Fibroblast of skin of right biceps (primary cell): ENCODE measurements at regions not wholly inside any gene's neighbourhood (a gene's known extent, or its start where the extent isn't known, plus 50 kb on each side); places are given as distances from the start of the nearest gene placed in this dataset.

Source experiments
- DNase-seq: peaks from one replicate; pipeline ENCODE4 v3.0.0-alpha.2; 2013

DNA sequence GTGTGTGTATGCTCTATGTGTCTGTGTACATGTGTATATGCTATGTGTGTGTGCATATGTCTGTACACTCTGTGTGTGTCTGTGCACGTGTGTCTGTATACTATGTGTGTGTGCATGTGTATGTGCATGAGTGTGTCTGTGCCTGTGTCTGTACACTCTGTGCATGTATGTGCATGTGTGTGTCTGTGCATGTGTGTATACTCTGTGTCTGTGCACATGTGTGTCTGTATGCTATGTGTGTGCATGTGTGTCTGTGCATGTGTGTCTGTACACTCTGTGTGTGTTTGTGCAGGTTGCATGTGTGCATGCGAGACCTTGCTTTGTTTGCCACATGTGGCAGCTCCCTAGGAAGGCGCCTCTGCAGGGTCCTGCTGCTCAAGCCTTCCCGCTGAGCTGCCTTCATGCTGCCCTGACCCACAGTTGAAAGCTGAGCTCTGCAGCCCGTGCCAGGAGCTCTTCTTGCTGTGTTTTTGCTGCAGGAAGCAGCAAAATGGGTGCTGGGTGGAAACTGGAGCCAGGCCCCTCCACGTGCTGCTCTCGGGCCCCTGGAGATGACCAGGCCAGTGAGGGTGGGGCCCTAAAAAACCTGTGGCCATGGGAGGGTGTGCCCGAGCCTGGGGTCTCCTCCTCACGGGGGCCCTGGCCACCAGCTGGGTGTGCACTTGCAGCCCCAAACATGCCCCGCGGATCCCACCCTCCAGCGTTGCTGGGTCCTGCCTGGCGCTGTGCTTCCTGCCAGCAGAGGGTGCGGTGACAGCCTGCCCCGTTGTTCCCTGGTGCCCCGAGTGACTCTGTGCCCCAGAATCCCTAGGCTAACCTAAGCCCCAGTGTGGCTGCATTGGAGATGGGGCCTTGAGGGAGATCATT, 109.1 kb downstream of the DACT2 start:
- no peak for DNase-seq

DNA sequence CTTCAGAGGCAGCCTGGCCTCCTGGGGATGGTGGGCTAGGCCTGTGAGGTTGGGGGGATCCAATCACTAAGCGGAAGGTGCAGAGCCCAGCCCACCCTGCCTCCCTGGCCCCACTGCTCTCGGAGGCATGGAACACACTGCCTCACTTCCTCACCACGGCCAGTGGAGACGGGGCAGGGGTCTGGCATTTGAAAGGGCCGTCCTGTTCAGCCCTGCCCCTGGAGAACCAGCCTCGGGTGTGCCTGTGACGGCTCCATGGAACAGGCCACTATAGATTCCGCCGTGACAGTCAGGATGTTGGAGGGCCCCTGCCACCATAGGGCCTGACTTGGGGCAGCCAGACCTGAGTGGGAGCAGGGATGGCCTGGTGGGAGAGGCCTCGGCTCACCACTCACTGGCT, 110.2 kb downstream of the DACT2 start:
- DNase-seq: no peak

DNA sequence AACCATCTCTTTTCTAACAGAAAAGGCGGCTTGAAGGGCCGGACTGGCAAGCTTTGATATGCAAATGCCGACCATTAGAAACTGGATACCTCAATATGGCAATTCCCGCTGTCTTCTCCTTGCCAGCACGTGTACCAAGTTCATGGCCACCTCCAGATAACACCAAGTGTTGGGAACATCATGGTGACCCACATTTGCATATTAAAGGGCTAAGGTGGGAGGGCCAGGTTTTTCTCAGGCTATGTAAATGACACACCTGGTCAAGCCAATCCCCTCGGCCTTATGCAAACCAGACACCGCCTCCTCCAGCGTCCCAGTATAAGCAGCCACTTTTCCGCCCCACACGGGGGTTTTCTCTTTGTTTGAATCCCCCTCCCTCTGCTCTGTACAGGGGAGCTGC, 110.7 kb downstream of the DACT2 start:
- no peak for DNase-seq

DNA sequence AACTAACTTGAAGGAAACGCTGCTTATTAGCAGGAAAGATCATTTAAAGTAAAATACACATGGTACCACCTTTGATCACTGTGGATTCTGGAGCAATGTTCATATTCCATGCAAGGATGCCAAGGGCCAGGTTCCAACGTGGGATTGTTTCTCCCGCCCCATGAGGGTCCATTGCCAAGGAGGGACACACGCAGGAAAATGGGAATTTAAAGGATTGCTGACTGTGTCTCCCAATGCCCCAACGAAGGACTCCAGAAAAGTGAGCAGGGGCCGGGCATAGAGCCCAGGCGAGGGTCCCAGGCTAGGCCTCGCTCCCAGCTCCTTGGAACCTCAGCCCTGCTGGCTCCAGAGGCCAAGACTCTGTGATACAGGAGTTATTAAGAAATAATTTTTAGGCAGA, 111.2 kb downstream of the DACT2 start:
- no peak for DNase-seq

DNA sequence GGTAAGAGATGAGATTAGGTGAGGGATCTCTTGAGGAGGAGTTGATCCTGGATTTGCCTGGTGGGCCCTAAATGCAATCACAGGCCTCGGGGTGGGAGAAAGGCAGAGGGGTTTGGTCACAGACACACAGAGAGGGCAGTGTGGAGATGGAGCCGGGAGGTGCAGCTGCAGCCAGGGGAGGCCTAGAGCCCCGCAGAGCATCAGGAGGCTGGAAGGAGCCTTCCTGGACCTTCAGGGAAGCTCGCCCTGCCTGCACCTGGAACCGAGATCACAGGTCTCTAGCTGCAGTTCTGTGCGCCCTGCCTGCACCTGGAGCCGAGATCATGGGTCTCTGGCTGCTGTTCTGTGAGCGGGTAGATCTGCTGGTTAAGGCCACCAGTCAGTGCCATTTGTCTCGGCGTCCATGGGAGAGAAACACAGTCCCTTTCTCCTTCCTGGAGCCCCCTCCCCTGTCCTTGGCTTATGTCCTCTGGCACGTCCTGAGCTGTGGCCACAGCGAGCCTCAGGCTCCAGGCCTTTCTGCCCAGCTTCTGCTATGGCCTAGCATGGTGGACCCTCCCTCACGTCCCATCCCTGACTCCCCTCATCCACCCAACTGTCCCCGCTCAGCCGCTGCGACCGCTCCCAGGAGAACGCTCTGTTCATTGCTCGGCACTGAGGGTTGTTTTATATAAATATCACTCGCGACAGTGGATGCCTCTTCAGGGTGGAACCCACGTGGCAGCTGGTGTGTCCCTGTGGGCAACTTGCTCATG, 112.0 kb downstream of the DACT2 start:
- DNase-seq: no peak

DNA sequence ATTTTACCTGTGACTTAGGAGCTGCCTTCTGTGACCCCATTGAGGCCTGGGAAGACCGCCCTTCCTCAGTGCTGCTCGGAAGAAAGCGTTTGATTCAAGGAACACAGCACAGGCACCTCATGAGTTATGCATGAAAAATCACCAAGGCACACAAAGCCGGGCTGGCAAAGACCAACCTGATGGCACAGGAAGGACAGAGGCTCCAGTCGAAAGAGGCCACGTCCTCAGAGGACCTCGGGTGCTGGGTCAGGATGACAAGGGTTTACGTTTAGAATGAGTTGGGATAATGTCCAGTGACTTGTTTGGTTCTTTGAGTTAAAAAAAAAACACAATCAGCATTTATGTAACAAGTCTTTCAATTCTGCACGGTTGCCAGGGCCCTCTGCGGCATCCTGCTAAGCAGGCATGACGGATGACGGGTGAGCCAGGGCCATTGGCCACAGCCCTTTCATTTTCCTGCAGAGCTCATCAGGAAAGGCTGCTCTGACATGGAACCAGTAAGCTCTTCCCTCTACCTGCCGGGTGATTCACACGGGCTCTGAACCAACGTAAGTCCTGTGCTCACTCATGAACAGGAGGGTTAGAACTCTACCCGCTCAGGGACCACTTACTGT, 112.8 kb downstream of the DACT2 start:
- DNase-seq: no peak

DNA sequence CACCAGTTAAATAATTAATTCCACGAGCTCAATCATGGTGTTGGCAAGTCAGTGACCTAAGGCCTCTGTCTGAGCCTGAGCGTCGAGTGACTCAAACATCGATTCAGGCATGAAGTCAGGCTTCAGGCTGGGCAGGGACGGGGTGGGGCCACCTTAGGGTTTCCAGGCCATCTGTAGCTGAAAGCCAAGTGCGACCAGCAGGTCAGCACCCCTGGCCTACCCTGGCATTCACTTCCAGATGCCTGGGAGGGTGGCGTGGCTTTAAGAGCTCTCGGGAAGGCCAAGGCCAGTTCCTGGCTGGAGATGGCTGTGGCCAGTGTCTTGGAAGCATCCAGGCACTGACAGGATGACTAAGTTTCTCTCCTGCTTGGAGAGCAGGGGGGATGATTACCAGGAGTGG, 113.4 kb downstream of the DACT2 start:
- no peak for DNase-seq

DNA sequence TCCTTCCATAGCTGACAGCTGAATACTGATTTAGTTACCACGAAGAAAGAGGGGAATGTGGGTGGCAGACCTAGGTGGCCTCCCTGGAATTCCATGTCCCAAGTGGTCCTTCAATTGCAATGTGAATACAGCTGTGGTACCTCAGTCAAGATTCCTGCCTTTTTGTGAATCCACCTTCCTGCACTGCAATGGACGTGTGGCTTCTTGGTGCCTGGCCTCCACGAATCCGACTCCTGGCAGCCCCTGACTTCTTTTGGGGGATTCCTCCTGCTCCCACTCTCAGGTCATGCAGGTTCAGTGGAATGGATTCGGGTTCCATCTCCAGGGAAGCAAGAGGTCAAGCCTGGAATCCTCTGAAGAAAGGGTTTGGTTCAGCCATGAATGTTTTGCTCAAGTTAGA, 117.8 kb downstream of the DACT2 start:
- no peak for DNase-seq

DNA sequence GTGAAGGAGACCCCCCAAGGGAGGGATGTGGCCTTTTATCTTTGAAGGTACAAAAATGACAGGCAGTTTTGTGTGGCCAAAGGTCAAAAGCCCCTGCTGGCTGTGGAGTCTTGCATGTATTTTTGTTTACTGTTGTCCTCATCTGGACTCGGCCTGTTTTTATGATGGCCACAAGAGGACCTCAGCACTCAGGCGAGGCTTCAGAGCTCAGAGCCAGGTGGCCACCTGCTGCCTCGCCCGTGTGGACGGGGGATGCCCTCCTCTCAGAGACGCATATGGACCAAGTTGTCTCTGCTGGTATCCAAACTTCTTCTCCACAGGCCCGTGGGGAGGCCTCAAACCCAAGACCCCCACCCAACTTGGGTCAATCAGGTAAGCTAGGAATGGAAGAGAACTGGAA, 118.2 kb downstream of the DACT2 start:
- no peak for DNase-seq

DNA sequence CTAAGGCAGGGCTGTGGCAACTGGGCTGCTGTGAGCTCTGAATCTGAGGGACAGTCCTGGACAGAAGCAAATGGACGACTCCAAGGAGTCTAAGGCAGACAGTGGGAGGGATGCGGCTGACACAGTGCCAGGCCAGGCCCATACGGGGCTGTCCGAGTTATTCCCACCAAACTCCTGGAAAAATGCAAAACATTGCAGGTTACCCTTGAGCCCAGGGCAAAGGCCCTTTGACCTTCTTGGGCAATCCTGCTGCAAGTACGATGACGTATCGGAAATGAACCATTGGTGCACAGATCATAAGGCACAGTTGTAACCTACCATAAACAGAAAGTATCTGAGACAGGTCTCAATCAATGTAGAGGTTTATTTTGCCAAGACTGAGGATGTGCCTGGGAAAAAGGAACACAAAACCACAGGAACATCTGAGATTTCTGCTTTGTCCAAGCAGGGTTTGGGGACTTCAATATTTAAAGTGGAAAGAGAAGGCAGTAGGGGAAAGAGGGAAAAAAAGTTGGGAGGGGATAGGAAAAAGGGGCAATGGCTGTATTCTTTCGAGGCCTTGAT, 118.9 kb downstream of the DACT2 start:
- no peak for DNase-seq

DNA sequence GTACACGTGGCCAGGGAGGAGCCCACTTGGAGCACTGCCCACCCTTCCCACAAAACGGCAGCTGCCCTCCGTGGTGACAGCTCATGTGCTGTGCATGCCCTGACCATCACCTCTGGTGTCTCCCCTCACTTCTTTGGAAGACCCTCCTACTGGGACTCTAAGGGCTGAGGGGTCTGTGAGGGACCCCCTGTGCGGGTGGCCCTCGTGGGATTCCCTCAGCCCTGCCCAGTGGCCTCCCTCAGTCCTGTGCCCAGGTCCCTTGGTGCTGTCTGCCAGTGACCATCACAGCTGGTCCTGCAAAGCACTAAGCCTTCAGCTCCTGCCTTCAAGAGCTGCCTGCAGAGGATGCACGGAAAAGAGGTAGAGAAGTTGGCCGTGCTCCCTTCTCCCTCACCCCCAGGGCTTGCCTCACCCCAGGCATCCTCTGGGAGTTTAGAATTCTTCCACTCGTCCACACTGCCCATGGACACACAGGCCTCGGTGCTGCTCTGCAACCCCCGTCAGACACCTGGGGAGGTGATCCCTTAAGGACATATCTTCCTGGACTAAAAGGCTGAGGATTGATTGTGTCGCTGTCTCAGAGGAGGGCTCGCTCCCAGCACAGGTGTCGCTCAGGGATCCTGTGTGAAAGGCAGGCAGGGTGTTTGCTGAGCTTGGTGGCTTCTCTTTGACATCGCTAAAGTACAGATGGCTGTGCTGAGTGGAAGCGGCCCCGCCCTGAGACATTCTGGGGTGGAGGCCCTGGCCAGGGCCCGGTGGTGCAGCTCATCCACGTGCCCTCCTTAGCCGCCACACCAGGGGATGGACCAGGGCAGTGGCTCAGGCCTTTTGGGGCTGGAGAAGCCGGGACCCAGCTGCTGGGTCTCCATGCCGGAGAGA, 119.5 kb upstream of the FRMD1 start:
- no peak for DNase-seq

DNA sequence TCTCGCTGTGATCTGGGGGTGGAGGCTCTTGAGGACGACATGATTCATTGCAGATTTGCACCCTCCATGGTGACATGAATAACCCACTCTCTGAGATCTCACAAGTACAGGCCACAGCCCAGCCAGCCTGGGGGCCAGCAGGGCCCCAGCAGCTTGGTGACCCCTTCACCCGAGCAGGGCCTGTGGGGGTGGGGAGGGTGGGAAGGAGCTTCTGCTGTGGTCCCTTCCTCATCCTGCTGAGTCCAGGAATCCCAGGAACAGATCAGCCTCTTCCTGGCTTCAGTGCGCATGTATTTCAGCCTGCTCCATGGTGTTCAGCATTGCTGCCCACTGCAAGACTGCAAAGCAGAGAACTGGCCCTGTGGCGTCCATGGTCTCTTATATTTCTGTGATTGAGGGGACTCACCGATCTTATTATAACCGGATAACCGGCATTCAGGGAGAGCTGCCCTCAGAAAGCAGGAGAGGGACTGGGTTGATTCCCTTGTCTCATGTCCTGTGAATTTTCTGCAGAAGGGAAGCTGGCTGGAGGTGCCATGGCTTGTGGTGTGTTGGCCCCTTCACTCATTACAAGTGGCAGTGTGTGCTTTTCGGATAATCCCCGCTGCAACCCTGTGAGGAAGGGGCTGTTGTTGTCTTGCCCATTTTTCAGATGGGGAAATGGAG, 118.8 kb upstream of the FRMD1 start:
- DNase-seq: no peak

DNA sequence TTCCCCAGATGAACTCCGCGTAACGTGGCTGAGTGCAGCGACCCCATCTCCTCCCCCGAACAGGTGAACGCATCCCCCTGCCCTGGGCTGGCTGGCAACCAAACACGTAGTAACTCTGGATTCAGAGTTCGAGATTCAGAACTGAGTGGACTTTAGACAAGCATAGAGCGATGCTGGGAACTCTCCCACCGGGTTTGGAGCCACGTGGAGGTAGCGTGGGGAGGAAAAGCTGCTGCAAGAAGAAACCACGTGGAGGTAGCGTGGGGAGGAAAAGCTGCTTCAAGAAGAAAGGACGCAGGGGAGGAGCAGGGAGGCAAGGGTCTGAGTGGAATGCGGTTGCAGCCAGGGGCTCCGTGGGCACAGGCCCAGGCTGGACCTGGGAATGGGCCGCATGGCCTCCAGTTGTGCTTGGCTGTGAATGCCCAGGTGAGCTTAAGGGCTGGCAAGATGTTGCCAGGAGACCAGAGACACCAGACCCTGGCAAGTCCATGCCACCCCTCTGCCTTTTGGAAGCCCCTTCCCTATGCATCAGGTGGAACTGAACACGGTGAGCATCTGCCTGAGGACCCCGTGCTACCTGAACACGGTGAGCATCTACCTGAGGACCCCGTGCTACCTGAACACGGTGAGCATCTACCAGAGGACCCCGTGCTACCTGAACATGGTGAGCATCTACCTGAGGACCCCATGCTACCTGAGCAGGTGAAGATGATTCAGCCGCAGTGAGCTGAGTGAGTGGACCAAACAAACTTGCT, 118.0 kb upstream of the FRMD1 start:
- no peak for DNase-seq

DNA sequence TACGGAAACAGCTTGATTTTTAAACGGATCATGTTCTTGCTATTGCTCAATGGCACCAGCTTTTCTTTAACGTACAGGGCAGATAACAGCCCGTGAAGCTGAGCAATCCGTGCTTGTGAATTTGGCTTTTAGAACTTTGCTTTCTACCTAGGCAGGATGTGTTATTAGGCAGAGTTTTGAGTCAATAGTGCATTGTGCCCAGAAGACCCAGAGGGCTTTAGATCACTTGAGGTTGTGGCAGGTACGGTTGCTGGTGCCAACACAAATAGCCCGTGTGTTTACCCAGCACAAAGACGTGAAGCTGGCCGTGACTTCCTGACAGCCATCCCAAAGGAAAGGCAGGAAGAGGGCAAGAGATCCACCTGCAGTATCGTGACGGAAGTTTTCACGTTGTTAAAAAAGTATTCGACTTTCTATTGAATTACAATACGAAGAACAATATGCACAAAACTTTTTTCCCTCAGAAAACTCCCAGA, 117.4 kb upstream of the FRMD1 start:
- no peak for DNase-seq

DNA sequence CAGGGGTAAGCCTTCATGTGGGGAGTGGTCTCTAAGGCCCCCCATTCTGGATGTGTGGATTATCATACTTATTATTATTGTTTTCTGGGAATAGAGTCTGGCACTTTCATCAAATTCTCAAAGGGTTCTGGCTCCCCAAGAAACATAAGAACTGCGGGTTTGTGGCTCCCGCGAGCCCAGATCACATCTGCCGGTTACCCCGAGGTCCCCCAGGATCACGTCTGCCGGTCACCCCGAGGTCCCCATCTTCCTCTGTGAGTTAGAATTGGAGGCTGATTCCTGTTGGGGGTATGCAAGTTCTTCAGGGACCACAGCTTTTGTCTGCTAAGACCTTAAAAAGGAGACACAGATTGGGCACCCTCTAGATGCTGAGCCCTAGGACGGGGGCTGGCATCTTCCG, 116.7 kb upstream of the FRMD1 start:
- DNase-seq: no peak

DNA sequence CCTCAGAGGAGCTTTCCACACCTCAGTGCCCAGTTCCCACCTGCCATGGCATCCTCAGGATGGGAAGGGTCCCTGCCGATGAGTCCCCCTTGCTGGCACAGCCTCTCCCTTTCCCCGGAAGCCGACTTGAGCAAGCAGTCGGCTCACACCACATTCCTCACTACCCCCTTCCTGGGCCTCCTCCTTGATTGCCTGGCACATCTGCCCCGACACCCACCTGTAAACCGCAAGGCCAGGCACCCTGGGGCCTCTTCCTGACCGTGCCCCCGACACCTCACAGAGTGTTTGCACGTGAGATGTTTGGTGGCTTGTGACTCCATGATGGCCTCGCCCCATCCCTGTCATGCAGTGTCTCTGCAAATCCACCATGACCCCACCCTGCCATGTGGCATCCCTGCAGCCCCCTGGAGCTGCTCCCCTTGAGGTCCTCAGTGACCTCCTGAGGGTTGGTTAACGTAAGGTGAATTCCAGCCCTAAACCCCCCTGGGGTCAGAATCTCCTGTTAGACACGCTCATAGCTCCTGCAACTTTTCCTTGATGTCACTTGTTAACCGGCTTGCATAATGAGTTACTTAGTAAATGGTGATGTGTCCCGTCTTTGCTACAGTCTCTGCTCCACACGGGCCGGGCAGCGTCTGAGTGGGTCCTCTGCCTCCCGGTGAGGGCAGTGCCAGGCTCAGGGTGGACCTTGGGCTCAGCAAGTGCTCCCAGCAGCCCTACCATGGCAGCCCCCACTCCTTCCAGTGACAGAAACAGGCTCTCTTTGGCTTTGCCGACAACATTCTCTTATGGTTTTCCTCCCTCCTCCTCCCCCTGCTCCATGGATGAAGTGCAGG, 115.9 kb upstream of the FRMD1 start:
- no peak for DNase-seq

DNA sequence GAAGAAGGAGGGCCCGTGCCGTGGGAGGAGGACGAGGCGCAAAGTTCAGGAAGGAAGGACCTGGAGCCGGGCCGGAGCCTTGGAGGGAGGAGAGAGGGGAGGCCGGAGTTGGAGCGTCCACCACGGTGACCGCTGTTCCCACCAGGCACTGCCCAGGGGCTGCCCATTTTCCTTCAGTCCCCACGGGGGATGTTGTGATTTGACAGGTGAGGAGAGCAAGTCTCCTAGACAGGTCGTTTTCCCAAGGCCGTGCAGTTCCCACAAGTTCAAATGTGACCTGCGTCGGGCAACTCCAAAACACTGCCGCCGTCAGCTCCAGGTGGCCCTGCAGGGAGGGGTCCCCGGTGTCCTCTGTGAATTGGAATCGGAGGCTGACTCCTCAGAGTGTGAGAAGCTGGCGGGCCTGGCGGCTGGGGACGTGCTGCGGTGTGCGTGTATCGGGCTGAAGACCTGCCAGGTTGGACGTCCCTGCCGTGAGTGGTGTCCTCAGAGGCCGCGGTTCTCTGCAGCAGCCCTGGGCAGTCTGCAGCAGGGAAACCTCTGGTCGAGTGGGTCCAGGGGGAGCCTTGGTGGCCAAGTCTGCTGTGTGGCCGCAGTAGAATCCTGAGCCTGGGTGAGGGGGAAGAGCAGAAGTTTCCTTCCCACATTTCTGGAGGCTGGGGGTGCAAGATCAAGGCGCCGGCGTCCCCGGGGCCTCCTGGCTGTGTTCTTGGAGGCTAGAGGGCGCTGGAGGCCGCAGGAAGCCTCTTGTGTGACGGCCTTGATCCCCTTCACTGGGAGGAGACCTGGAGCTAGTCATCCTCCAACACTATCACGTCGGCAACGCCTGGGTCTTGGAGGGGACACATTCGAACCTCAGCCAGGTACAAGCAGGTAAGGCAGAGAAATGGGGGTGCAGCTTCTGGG, 115.1 kb upstream of the FRMD1 start:
- DNase-seq: no peak

DNA sequence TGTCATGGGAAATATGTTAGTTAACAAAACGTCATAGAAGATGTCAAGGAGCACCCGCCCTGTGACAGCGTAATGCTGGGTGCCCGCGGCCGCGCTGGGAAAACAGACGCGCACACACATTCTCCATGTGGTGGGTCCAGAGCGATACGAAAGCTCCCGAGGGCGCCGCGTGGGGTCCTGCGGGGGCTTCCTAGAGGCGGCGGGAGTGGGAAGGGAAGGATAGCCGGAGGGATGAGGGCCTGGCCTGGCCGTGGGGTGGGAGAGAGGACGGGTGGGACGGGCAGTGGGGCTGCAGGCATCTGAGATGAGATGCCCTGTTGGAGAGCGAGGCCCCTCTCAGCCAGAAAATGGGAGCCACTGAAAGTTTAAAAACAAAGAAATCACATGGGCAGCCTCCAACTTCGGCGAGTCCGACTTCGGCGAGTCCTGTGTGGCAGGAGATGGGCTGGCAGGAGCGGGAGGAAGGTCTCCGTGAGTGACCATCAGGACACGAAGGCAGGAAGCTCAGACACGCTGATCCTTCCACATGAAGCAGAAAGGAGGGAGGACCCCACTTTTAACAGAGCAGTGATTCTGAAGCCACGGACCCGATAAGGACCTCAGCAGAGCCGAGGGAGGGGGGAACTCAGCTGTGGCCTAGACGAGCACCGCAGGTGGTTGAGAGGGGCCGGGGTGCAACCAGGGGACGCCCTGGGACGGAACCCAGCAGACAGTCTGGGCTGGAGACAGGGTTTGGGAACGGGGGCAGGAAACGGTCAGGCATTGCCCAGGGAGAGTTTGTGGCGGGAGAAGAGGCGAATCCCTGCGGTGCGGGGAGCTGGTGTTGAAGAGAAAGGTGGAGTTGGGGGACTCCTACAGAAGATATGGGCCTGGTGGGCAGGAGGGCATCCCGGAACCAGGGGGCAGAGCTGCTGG, 114.1 kb upstream of the FRMD1 start:
- no peak for DNase-seq
